ENCODE measurements at regions not wholly inside any gene's neighbourhood (a gene's known extent, or its start where the extent isn't known, plus 50 kb on each side); places are given as distances from the start of the nearest gene placed in this dataset.

- Mint-ChIP-seq H3K27me3 (ENCODE audit: low read depth) (no peaks in the 10 kb centered on the region), H3K4me1 (peaks cover 28% of the 10 kb centered on the region), H3K27ac (no peak overlapping the region), H3K36me3 (no peaks in the 10 kb centered on the region), H3K4me3 (no peak overlapping the region), H3K9me3 (no peaks in the 10 kb centered on the region; the same call in 1 of the 2 replicates)
- TF ChIP-seq RELA (CRISPR knock-in tag; IDR thresholded peaks at IDR 0.05; ENCODE audit: borderline replicate concordance) = no peak
- 0 out of 2 replicates have a peak, but pooled peaks have one; percentile 29 for TF ChIP-seq ETV6 (CRISPR knock-in tag; IDR thresholded peaks at IDR 0.05)
- ChIA-PET CTCF (no interaction called here), POLR2A (no interaction called here)
- DNase-seq (ENCODE audit: low spot score) (no peak), ATAC-seq (peak; percentile 98)
These were observed 463.5 kb downstream of the HTR7 start for GRCh38 chr10:90394311-90394710.

- CTCF ChIA-PET = no interaction called here
These were observed 461.1 kb downstream of the HTR7 start for GRCh38 chr10:90396721-90397120.

More at GRCh38 chr10:90396721-90397120, 461.1 kb downstream of the HTR7 start:
- Mint-ChIP-seq H3K27ac (no peak overlapping the region), H3K4me1 (peaks cover 27% of the 10 kb centered on the region), H3K9me3 (no peaks in the 10 kb centered on the region), H3K36me3 (no peaks in the 10 kb centered on the region), H3K27me3 (ENCODE audit: low read depth) (no peaks in the 10 kb centered on the region), H3K4me3 (no peak overlapping the region)
- no peak for ATAC-seq
- no peak for DNase-seq (ENCODE audit: low spot score)
- TF ChIP-seq ESRRA (CRISPR knock-in tag; IDR thresholded peaks at IDR 0.05; ENCODE audit: borderline replicate concordance) (no peak), ARID4B (CRISPR knock-in tag; IDR thresholded peaks at IDR 0.05; ENCODE audit: borderline replicate concordance) (no peak), OVOL2 (CRISPR knock-in tag; IDR thresholded peaks at IDR 0.05; ENCODE audit: borderline replicate concordance) (no peak), MLX (CRISPR knock-in tag; IDR thresholded peaks at IDR 0.05) (no peak), SP1 (CRISPR knock-in tag; conservative IDR thresholded peaks at IDR 0.05) (no peak), ATF6 (CRISPR knock-in tag; IDR thresholded peaks at IDR 0.05) (no peak), ETV6 (CRISPR knock-in tag; IDR thresholded peaks at IDR 0.05) (no peak), GTF2I (CRISPR knock-in tag; conservative IDR thresholded peaks at IDR 0.05) (no peak), NFE2L1 (CRISPR knock-in tag; IDR thresholded peaks at IDR 0.05) (no peak), ZNF138 (CRISPR knock-in tag; conservative IDR thresholded peaks at IDR 0.05) (no peak), JAZF1 (CRISPR knock-in tag; IDR thresholded peaks at IDR 0.05) (no peak)
- TF ChIP-seq, protein P1, sequence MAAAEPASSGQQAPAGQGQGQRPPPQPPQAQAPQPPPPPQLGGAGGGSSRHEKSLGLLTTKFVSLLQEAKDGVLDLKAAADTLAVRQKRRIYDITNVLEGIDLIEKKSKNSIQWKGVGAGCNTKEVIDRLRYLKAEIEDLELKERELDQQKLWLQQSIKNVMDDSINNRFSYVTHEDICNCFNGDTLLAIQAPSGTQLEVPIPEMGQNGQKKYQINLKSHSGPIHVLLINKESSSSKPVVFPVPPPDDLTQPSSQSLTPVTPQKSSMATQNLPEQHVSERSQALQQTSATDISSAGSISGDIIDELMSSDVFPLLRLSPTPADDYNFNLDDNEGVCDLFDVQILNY (CRISPR knock-in tag; IDR thresholded peaks at IDR 0.05) = no peak
- POLR2A ChIA-PET = no interaction called here

All from WTC11 (cell line).